NT2/D1 (cell line): ENCODE measurements at regions not wholly inside any gene's neighbourhood (a gene's known extent, or its start where the extent isn't known, plus 50 kb on each side); places are given as distances from the start of the nearest gene placed in this dataset.
"Not testable (repeated sequence)": the region's sequence is repeated elsewhere in the genome, so short reads cannot be mapped to it uniquely, and the experiment has no call there.

Source experiments
- DNase-seq: peaks from one replicate; pipeline ENCODE4 v3.0.0-alpha.2; 2011; ENCODE audit warnings: low read depth, low spot score
- H3K27me3 ChIP-seq: 2 replicates; pipeline ENCODE4 v1.6.0; 2011; ENCODE audit warnings: mild to moderate bottlenecking; ENCODE audit not compliant: insufficient read length, insufficient read depth
- H3K36me3 ChIP-seq: 2 replicates; pipeline ENCODE4 v1.6.1; 2011; ENCODE audit warnings: mild to moderate bottlenecking, low read length, mixed read lengths; ENCODE audit not compliant: insufficient read depth, insufficient read length
- H3K4me1 ChIP-seq: 2 replicates; pipeline ENCODE4 v1.5.1; 2011; ENCODE audit not compliant: insufficient read depth, insufficient read length
- H3K4me3 ChIP-seq: 2 replicates; pipeline ENCODE4 v1.5.1; 2011; ENCODE audit warnings: low read depth; ENCODE audit not compliant: insufficient read length
- H3K9ac ChIP-seq: 2 replicates; pipeline ENCODE4 v1.6.0; 2011; ENCODE audit warnings: low read depth; ENCODE audit not compliant: insufficient read length
- H3K9me3 ChIP-seq: 2 replicates; pipeline ENCODE4 v1.5.1; 2011; ENCODE audit warnings: mild to moderate bottlenecking, low read length; ENCODE audit not compliant: insufficient read depth
- SUZ12 ChIP-seq: IDR thresholded peaks from 2 replicates; pipeline ENCODE4 v1.6.1; 2011; ENCODE audit not compliant: insufficient read length, insufficient read depth; ENCODE audit errors: extremely low read depth
- YY1 ChIP-seq: IDR thresholded peaks from 2 replicates; pipeline ENCODE4 v1.6.1; 2011; ENCODE audit not compliant: insufficient read length, insufficient read depth
- ZNF274 ChIP-seq: IDR thresholded peaks from 2 replicates; pipeline ENCODE4 v1.6.1; 2011; ENCODE audit warnings: mild to moderate bottlenecking, low read depth, low read length

DNA sequence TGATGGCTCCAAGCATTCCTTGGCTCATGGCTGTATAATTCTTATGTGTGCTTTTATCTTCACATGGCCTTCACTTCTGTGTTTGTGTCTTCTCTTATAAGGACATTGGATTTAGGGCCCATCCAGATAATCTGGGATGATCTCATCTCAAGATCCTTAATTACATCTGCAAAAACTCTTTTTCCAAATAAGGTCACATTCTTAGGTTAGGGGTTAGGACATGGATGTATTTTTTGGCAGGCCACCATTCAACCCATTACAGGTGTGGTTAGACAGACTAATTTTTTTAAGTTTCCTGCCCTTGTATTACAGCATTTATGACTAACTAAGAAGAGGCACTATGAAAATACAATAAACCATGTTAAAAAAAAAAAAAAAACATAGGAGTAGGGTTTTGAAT is 254.0 kb downstream of the TPBG start:
- Histone ChIP-seq H3K9me3 (no peaks in the 10 kb centered on the region; the same call in 1 of the 2 replicates), H3K9ac (no peak overlapping the region), H3K27me3 (no peaks in the 10 kb centered on the region), H3K36me3 (no peaks in the 10 kb centered on the region), H3K4me3 (no peak overlapping the region), H3K4me1 (no peaks in the 10 kb centered on the region)
- TF ChIP-seq SUZ12, result no peak
- no peak for TF ChIP-seq YY1
- no peak for TF ChIP-seq ZNF274
- no peak for DNase-seq

DNA sequence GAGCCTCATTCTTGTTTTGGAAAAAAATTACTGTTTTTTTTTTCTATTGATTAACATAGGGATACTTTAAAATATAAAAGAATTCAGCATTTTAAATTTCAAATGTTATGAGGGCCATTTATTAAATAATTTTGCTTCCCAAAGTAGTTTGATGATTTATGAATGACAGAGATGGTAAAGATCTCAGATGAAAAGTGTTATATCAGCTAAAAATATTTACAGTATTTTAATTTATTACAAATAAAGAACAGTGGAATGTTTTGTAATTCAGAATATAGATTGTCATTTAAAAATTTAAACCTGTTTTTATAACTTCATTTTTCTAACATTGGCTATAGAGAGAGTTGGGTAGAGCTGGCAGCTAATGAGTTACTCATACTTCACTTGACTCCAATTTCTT is 256.0 kb downstream of the TPBG start:
- no peak overlapping the region for H3K9ac ChIP-seq
- no peaks in the 10 kb centered on the region for H3K4me1 ChIP-seq
- H3K27me3 ChIP-seq, result no peaks in the 10 kb centered on the region
- H3K4me3 ChIP-seq, result no peak overlapping the region
- H3K36me3 ChIP-seq, result no peaks in the 10 kb centered on the region
- no peak for DNase-seq
- no peaks in the 10 kb centered on the region; the same call in 1 of the 2 replicates for H3K9me3 ChIP-seq
- TF ChIP-seq YY1, result no peak
- TF ChIP-seq ZNF274, result no peak
- TF ChIP-seq SUZ12, result no peak

- no peak for DNase-seq
- Histone ChIP-seq H3K36me3 (no peaks in the 10 kb centered on the region), H3K4me3 (no peak overlapping the region), H3K4me1 (no peaks in the 10 kb centered on the region), H3K9ac (no peak overlapping the region), H3K27me3 (no peaks in the 10 kb centered on the region), H3K9me3 (no peaks in the 10 kb centered on the region; the same call in 1 of the 2 replicates)
- TF ChIP-seq SUZ12 (no peak), ZNF274 (no peak), YY1 (no peak)
Measured at GRCh38 chr6:82622461-82622860, 258.8 kb downstream of the TPBG start.

GRCh38 chr6:82624251-82624650 is 260.6 kb downstream of the TPBG start:
- DNase-seq, result no peak
- Histone ChIP-seq H3K4me1 (no peaks in the 10 kb centered on the region), H3K36me3 (no peaks in the 10 kb centered on the region), H3K27me3 (no peaks in the 10 kb centered on the region), H3K4me3 (no peak overlapping the region), H3K9me3 (no peaks in the 10 kb centered on the region; the same call in 1 of the 2 replicates), H3K9ac (no peak overlapping the region)
- TF ChIP-seq YY1, result no peak
- no peak for TF ChIP-seq ZNF274
- TF ChIP-seq SUZ12, result no peak

DNA sequence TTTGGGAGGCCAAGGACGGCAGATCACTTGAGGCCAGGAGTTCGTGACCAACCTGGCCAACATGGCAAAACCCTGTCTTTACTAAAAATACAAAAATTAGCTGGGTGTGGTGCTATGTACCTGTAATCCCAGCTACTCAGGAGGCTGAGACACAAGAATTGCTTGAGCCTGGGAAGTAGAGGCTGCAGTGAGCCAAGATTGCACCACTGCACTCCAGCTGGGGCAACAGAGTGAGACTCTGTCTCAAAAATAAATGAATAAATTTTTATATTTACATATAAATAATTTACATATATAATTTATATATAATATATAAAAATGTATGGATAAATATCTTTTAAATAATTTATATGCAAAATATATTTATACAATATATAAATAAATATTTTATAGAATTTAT is 263.3 kb downstream of the TPBG start:
- not testable (repeated sequence) for H3K9ac ChIP-seq, H3K4me1 ChIP-seq, H3K9me3 ChIP-seq

GRCh38 chr6:82629921-82630320 is 266.3 kb downstream of the TPBG start:
- Histone ChIP-seq H3K4me1 (no peaks in the 10 kb centered on the region), H3K9ac (no peak overlapping the region), H3K36me3 (no peaks in the 10 kb centered on the region), H3K9me3 (no peaks in the 10 kb centered on the region), H3K27me3 (no peaks in the 10 kb centered on the region), H3K4me3 (no peak overlapping the region)
- DNase-seq, result no peak
- TF ChIP-seq YY1 (no peak), SUZ12 (no peak)

More for the DNA sequence above, 263.3 kb downstream of the TPBG start:
- H3K4me3 ChIP-seq, DNase-seq, H3K27me3 ChIP-seq, H3K36me3 ChIP-seq: not testable (repeated sequence)

GRCh38 chr6:82641677-82642076 is 278.1 kb downstream of the TPBG start:
- Histone ChIP-seq H3K27me3 (no peaks in the 10 kb centered on the region), H3K4me1 (no peaks in the 10 kb centered on the region), H3K36me3 (no peaks in the 10 kb centered on the region), H3K4me3 (no peak overlapping the region), H3K9me3 (no peaks in the 10 kb centered on the region; the same call in 1 of the 2 replicates), H3K9ac (no peak overlapping the region)
- no peak for DNase-seq
- TF ChIP-seq SUZ12, result no peak
- TF ChIP-seq ZNF274, result no peak
- TF ChIP-seq YY1, result no peak

DNA sequence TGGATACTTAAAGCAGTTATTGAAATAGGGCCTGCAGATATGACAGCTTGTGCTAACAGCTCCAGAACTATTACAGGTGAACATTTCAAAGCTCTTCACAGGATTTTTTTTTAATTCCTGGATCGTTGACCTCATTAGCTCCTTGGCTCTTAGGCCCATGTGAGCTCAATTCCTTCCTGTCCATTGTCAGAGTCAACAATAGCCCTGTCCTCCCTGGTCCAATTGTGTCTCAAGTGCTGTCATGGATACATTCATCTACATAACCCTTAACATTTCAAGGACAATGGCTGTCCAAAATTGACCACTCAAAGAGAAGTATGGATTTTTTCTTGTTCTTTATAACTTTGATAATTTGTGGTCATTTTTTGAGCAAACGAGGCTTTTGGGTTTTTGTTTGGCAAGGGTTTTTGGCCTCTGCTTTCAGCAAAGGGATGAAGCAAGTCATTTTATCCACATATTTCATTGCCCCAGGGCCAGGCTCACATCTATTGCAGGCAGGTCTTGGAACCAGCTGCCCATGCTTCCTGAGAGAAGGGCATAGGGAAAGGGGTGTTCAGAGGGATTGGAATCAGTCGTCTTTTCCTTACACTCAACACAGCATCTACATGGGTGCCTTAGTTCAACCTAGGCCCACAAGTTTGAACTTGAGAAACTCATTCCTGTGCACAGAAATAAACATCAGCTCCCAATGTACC is 282.1 kb downstream of the TPBG start:
- no peak for DNase-seq
- Histone ChIP-seq H3K36me3 (no peaks in the 10 kb centered on the region), H3K27me3 (no peaks in the 10 kb centered on the region), H3K4me1 (no peaks in the 10 kb centered on the region), H3K4me3 (no peak overlapping the region), H3K9me3 (no peaks in the 10 kb centered on the region), H3K9ac (no peak overlapping the region)
- TF ChIP-seq ZNF274, result no peak
- no peak for TF ChIP-seq YY1
- no peak for TF ChIP-seq SUZ12
